Hematopoietic multipotent progenitor cell treated with erythropoietin and hydrocortisone succinate and interleukin-3 and kit ligand, for 8 days (in vitro differentiated cells): ENCODE measurements at regions not wholly inside any gene's neighbourhood (a gene's known extent, or its start where the extent isn't known, plus 50 kb on each side); places are given as distances from the start of the nearest gene placed in this dataset.
"Not testable (repeated sequence)": the region's sequence is repeated elsewhere in the genome, so short reads cannot be mapped to it uniquely, and the experiment has no call there.

Source experiments
- DNase-seq: peaks from one replicate; pipeline ENCODE4 v3.0.0-alpha.2; 2015

- DNase-seq, result no peak
These were observed 255.5 kb upstream of the SMIM30 start for GRCh38 chr7:113373863-113374262.

GRCh38 chr7:113371416-113372043 lies 253.2 kb upstream of the SMIM30 start:
- no peak for DNase-seq

GRCh38 chr7:113370910-113371309 lies 252.6 kb upstream of the SMIM30 start:
- no peak for DNase-seq

- no peak for DNase-seq
These were observed 249.9 kb upstream of the SMIM30 start for GRCh38 chr7:113368256-113368655.

- no peak for DNase-seq
These were observed 248.8 kb upstream of the SMIM30 start for GRCh38 chr7:113367041-113367586.

- no peak for DNase-seq
These were observed 247.8 kb upstream of the SMIM30 start for GRCh38 chr7:113366122-113366521.

- DNase-seq, result no peak
These were observed 231.0 kb upstream of the SMIM30 start for GRCh38 chr7:113349339-113349738.

- DNase-seq, result no peak
These were observed 221.3 kb upstream of the SMIM30 start for GRCh38 chr7:113339661-113340060.

GRCh38 chr7:113338071-113338696 lies 219.8 kb upstream of the SMIM30 start:
- DNase-seq, result no peak

- DNase-seq, result not testable (repeated sequence)
These were observed 218.5 kb upstream of the SMIM30 start for GRCh38 chr7:113336838-113337237.

GRCh38 chr7:113331155-113331898 lies 213.0 kb upstream of the SMIM30 start:
- DNase-seq, result no peak

- DNase-seq, result no peak
These were observed 202.8 kb upstream of the SMIM30 start for GRCh38 chr7:113321201-113321600.

- DNase-seq, result no peak
These were observed 202.1 kb upstream of the SMIM30 start for GRCh38 chr7:113320419-113320818.

GRCh38 chr7:113314594-113314993 lies 196.2 kb upstream of the SMIM30 start:
- DNase-seq, result no peak

- DNase-seq, result no peak
These were observed 190.0 kb upstream of the SMIM30 start for GRCh38 chr7:113308399-113308798.

- DNase-seq, result no peak
These were observed 188.8 kb upstream of the SMIM30 start for GRCh38 chr7:113307147-113307546.

- DNase-seq, result no peak
These were observed 187.9 kb upstream of the SMIM30 start for GRCh38 chr7:113306302-113306701.

GRCh38 chr7:113304104-113304503 lies 185.8 kb upstream of the SMIM30 start:
- DNase-seq, result no peak

GRCh38 chr7:113303388-113303787 lies 185.0 kb upstream of the SMIM30 start:
- DNase-seq, result not testable (repeated sequence)

- DNase-seq, result no peak
These were observed 183.6 kb upstream of the SMIM30 start for GRCh38 chr7:113301983-113302382.

- DNase-seq, result no peak
These were observed 182.8 kb upstream of the SMIM30 start for GRCh38 chr7:113301141-113301540.

- no peak for DNase-seq
These were observed 181.4 kb upstream of the SMIM30 start for GRCh38 chr7:113299748-113300147.

- no peak for DNase-seq
These were observed 180.1 kb upstream of the SMIM30 start for GRCh38 chr7:113298501-113298900.

GRCh38 chr7:113294750-113295149 lies 176.4 kb upstream of the SMIM30 start:
- no peak for DNase-seq
